T1000 (cell line): ENCODE measurements at regions not wholly inside any gene's neighbourhood (a gene's known extent, or its start where the extent isn't known, plus 50 kb on each side); places are given as distances from the start of the nearest gene placed in this dataset.

ENCODE experiments used
- DNase-seq: peaks from one replicate; lab custom pipeline; 2025; ENCODE audit warnings: mixed read lengths; lab: John Stamatoyannopoulos, UW

- no peak for DNase-seq
Measured at GRCh38 chr2:20539776-20540586, 93.1 kb downstream of the RHOB start.

- no peak for DNase-seq
Measured at GRCh38 chr2:20540587-20541293, 93.9 kb downstream of the RHOB start.

DNA sequence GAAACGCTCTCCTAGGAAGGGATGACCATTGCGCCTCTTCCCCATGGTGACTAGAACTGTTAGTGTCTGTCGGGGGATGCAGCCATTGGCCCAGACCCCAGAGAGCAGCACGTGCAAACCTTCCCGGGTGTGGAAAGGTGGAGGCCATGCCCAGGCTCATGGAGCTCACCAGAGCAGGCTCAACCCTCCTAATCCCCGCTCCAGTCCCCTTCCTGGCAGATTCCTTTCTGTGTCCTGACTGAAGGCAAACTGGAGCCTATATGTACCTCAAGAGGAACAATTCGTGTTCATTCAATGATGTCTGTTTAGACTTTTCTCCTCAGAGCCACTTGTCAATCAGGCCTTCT is 94.4 kb downstream of the RHOB start:
- DNase-seq = no peak

DNA sequence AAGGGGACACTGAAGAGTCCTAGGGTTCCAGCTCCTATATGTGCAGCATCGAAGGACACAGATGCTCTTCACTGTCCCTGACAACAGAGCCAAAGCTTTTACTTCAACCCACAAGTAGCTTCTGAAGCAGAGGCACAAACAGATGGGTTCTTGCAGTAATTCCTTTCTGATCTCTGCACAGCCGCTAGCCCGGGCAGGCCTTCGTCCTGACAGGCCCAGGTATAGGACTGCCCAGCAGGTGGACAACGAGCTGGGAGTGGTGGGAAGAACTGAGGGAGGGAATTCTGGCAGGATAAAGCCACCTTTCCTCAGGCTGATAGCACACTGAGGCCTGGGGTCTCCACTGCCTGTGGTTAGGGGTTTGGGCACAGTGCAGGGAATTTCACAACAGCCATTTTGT is 94.8 kb downstream of the RHOB start:
- DNase-seq = no peak

- no peak for DNase-seq
Measured at GRCh38 chr2:20542269-20542668, 95.4 kb downstream of the RHOB start.

DNA sequence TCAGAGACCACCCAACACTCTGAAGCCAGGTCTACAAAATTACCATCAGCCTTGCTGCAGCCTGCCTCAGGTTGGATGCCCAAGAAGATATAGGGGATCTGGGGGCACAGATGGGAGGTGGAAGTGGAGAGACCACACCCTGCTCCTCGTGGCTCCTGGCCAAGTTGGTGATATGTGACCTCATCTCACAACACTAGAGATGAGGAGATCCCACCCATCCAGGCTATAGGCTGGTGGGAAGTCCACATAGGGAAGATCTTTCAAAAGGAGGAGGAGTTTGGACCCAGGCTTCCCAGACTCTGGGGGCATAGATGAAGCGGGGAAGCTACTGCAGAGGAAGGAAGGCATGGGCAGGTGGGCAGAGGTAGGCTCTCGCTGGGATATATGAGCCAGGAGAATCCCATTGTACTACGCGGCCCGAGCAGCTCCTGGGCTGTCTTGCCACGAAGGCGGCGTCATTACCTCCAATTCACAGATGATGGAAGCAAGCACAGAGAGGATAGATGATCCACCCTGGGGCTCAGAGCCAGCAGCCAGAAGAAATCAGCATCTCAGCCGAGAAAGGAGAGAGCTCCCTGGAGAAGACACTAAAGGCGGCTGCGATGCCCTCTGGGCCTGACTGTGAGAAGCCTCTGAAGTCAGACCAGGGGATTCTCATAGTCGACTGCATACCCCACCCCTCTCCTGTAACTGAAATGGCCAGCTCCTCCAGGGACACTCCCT is 96.0 kb downstream of the RHOB start:
- no peak for DNase-seq

DNA sequence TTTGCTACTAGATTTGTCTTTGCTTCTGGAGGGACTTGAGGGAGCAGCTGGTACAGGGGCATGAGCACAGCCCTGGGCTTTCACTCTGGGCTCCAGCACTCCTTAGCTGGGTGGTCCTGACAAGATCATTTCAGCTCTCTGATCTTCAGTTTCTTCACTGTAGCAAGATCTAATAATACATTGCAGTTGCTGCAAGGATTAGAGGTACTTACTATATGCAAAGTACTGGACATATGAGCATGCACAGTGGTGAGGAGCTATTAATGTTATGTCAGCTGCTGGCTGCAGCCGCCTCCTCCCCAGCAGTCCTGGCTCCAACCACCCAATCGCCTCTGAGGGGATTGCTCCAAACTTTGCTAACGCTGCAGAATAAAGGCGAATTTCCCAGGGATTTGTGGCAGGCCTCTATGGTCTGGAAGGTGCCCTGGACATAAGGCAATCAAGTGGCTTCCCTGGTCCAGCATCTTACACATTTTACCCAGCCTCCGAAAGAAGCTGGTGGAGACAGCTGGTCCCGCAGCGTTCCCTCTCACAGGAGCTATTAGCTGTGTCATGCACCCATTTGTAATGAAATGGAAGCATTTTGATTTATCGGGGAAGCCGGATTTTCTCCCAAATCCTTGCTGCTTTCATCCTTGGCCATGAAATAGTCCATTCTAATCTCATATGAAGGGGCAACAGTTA is 96.7 kb downstream of the RHOB start:
- DNase-seq = no peak

DNA sequence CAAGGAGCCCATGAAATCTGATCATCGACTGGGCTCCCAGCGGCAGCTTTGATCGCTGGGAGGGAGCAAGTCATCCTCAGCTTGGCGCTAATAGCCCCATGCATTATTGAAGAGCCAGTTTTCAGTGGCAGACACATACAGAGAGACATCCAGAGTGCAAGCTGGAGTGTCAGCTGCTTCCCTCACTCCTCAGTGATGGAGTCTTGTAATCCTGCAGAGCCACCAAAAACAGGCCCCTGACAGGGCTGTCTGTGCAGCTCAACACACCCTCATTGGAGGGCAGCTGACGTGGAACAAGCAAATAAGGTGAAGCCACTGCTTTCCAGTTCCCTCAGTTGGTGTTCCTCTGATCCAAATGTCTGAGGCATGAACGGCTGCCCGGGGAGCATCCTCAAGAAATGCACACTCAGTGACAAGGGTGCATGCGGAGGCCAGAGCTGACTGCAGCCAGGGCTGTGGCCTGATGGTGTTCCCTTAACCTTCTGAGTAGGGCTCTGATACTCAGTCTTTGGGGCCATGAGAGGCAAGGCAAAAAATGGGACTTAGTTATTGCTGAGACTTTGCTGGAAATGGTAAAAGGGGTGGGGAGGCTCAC is 97.4 kb downstream of the RHOB start:
- no peak for DNase-seq

DNA sequence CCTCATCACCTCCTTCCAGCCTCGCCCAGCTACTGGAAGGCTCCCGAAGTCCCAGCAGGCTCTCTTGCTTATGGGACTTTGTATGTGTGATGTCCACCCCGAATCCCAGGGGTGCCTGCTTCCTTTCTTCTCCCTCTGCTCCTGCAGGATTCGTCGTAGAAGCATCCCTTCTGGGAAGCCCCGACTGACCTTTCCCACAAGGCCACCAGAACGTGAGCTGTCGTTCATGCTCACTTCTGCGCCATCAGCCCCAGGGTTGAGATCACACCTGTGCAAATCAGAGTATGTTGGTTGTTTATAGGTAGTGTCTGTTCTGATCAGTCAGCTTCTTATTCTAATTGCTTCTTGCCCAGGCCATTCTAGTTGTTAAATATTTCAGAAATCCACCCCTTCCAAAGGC is 101.8 kb downstream of the HS1BP3 start:
- DNase-seq = no peak

- DNase-seq = no peak
Measured at GRCh38 chr2:20549691-20550348, 101.1 kb downstream of the HS1BP3 start.

- no peak for DNase-seq
Measured at GRCh38 chr2:20551260-20551944, 99.5 kb downstream of the HS1BP3 start.

DNA sequence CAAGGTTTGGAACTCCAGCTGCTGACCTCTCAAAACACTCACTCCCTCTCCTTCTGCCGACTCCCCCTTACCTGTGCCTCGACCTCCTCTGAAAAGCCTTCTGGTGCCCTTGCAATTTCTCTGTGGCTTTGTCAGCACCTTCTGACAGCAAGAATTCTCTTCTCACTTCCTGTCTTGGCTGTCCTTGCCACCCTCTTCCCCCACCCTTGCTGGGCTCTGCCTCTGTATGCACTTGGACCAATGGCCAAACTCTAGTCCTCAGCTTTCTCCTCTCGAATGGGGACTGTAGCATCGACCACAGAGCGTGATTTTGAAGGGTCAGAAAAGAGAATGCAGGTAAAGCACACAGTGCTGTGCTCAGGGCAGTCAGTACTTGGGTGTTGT is 99.0 kb downstream of the HS1BP3 start:
- DNase-seq = no peak

DNA sequence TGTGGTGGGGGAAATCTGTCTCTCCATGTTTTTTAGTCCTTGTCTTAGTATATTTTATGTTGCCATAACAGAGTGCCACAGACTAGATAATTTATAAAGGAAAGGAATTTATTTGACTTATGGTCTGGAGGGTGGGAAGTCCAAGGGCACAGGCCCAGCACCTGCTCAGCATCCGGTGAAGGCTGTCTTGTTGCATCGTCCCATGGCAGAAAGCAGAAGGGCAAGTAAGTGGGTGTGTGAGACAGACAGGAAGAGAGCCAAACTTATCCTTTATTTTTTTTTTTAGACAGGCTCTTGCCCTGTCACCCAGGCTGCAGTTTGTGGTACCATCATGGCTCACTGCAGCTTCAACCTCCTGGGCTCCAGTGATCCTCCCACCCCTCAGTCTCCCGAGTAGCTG is 98.1 kb downstream of the HS1BP3 start:
- DNase-seq = no peak

- DNase-seq = no peak
Measured at GRCh38 chr2:20553580-20553979, 97.3 kb downstream of the HS1BP3 start.

DNA sequence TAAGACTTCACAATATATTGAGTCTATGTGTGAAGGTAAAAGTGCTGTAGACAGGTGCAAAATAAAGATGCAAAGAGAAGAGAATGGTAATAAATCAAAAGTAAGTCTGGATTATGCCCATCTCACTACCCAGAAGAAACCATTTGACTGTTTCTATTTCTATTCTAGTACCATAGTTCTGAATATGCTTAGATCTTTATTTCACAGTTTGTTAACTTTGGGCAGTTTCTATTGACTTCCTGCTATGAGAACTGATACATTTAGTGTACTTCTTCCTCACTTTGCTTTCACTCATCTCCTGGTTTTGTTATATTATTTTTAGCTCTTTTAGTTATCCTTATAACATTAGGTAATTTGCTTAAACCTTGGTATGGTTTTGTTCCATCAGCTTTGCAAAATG is 94.9 kb downstream of the HS1BP3 start:
- DNase-seq = no peak

- no peak for DNase-seq
Measured at GRCh38 chr2:20556756-20557155, 94.1 kb downstream of the HS1BP3 start.

GRCh38 chr2:20557226-20557625 is 93.7 kb downstream of the HS1BP3 start:
- no peak for DNase-seq

DNA sequence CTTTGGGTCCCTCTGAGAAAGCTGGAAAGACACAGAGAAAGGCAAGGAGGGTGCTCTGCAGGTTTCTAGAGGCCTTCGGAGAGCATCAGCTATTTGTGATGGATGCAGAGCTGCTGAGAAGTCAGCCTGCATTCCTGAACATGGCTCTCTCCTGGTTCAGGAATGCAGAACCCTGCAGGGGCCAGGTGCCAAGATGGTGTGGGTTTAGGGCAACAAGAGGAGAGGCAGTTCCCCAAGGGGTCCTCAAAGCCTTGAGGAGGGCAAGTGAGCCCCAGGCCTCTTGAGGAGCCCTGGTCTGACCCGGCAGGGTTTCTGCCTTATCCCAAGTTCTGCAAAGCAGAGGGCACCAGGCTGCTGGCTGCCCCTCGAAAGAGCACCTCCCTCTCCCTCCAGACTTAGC is 93.3 kb downstream of the HS1BP3 start:
- no peak for DNase-seq

GRCh38 chr2:20558391-20559150 is 92.3 kb downstream of the HS1BP3 start:
- no peak for DNase-seq

- DNase-seq = no peak
Measured at GRCh38 chr2:20559277-20559676, 91.6 kb downstream of the HS1BP3 start.
